ENCODE measurements at regions not wholly inside any gene's neighbourhood (a gene's known extent, or its start where the extent isn't known, plus 50 kb on each side); places are given as distances from the start of the nearest gene placed in this dataset.

GRCh38 chr15:38828031-38828532 lies 263.5 kb upstream of the RASGRP1 start:
- no peak for DNase-seq
- no peaks in the 10 kb centered on the region for H3K27me3 ChIP-seq
- H3K4me1 ChIP-seq: no peaks in the 10 kb centered on the region
- no peaks in the 10 kb centered on the region for H3K9me3 ChIP-seq
- H3K36me3 ChIP-seq: no peaks in the 10 kb centered on the region
- intact Hi-C loops (cut with DNase I): no loop called here
- no peak overlapping the region for H3K27ac ChIP-seq
- TF ChIP-seq POLR2A (IDR thresholded peaks at IDR 0.05): no peak
- no peak for TF ChIP-seq CTCF (IDR thresholded peaks at IDR 0.05)
- H3K4me3 ChIP-seq: no peak overlapping the region
- WGBS, 2 donors: 52 to 56% methylated on average over 4 of the region's 4 CpGs

- no peaks in the 10 kb centered on the region for H3K36me3 ChIP-seq
- no peak overlapping the region for H3K27ac ChIP-seq
- DNase-seq: no peak
- no peak overlapping the region for H3K4me3 ChIP-seq
- TF ChIP-seq POLR2A (IDR thresholded peaks at IDR 0.05) (no peak), CTCF (IDR thresholded peaks at IDR 0.05) (no peak)
- intact Hi-C loops (cut with DNase I): no loop called here
- H3K27me3 ChIP-seq: no peaks in the 10 kb centered on the region
- H3K9me3 ChIP-seq: no peaks in the 10 kb centered on the region
- 79 to 94% methylated on average over 1 of the region's 1 CpG for WGBS, 2 donors
- H3K4me1 ChIP-seq: no peaks in the 10 kb centered on the region
These were observed 264.5 kb upstream of the RASGRP1 start for GRCh38 chr15:38829086-38829485.

GRCh38 chr15:38842226-38842625 lies 277.6 kb upstream of the RASGRP1 start:
- H3K27ac ChIP-seq: no peak overlapping the region
- no peak overlapping the region for H3K4me3 ChIP-seq
- intact Hi-C loops (cut with DNase I): no loop called here
- H3K36me3 ChIP-seq: no peaks in the 10 kb centered on the region
- WGBS, 2 donors: 61 to 71% methylated on average over 1 of the region's 1 CpG
- H3K9me3 ChIP-seq: no peaks in the 10 kb centered on the region
- peaks cover 0 to 17% (median 0%) of the 10 kb centered on the region in 3 donors for H3K4me1 ChIP-seq
- no peaks in the 10 kb centered on the region for H3K27me3 ChIP-seq
- TF ChIP-seq POLR2A (IDR thresholded peaks at IDR 0.05): no peak
- TF ChIP-seq CTCF (IDR thresholded peaks at IDR 0.05): no peak
- no peak for DNase-seq

- TF ChIP-seq POLR2A (IDR thresholded peaks at IDR 0.05) (no peak), CTCF (IDR thresholded peaks at IDR 0.05) (no peak)
- Histone ChIP-seq H3K36me3 (no peaks in the 10 kb centered on the region), H3K9me3 (no peaks in the 10 kb centered on the region), H3K4me1 (peaks cover 0 to 17% (median 0%) of the 10 kb centered on the region in 3 donors), H3K27ac (no peak overlapping the region), H3K27me3 (no peaks in the 10 kb centered on the region), H3K4me3 (no peak overlapping the region)
- no peak for DNase-seq
- 66 to 72% methylated on average over 3 of the region's 3 CpGs for WGBS, 2 donors
- intact Hi-C loops (cut with DNase I): no loop called here
These were observed 278.5 kb upstream of the RASGRP1 start for GRCh38 chr15:38843051-38843501.

GRCh38 chr15:38843736-38844590 lies 279.3 kb upstream of the RASGRP1 start:
- Histone ChIP-seq H3K27ac (peak overlapping the region in 1 of 4 donors; percentile 9), H3K9me3 (no peaks in the 10 kb centered on the region), H3K27me3 (no peaks in the 10 kb centered on the region), H3K36me3 (no peaks in the 10 kb centered on the region), H3K4me3 (no peak overlapping the region), H3K4me1 (peaks cover 0 to 17% (median 0%) of the 10 kb centered on the region in 3 donors)
- no peak for DNase-seq
- intact Hi-C loops (cut with DNase I): no loop called here
- WGBS, 2 donors: 63 to 68% methylated on average over 9 to 10 of the region's 10 CpGs
- no peak for TF ChIP-seq POLR2A (IDR thresholded peaks at IDR 0.05)
- TF ChIP-seq CTCF (IDR thresholded peaks at IDR 0.05): no peak

All from esophagus squamous epithelium (tissue), 5 donors.